HCT116 (cell line): ENCODE measurements at regions not wholly inside any gene's neighbourhood (a gene's known extent, or its start where the extent isn't known, plus 50 kb on each side); places are given as distances from the start of the nearest gene placed in this dataset.

ENCODE experiments used
- ATAC-seq: fragments of 200-7000 bp; cut with Tn5 transposase; 2 replicates; pipeline ENCODE4 v1.9.1; 2020; ENCODE audit warnings: mild to moderate bottlenecking, moderate library complexity
- BruUV-seq: library from RNA; stranded (reverse); fragments of 400-500 nt; replicated peaks from 2 replicates; lab custom pipeline; 2021; lab: Mats Ljungman, UMichigan
- CTCF ChIA-PET: fragments of 300-600 bp; sonication (Branson Sonifier 250); formaldehyde crosslinking; loops from one replicate; lab custom pipeline; 2021; ENCODE audit warnings: antibody characterized with exemption; lab: Charles Lee
- POLR2A ChIA-PET: fragments of 300-600, 350-600 bp; sonication (Branson Sonifier 250); formaldehyde crosslinking; loops from one replicate; lab custom pipeline; 2021; ENCODE audit warnings: antibody characterized with exemption; lab: Charles Lee
- RAD21 ChIA-PET, 2 experiments: fragments of 300-600 bp; sonication (Branson Sonifier 250); formaldehyde crosslinking; loops; one replicate each; lab custom pipeline; 2023; ENCODE audit warnings: low total read pairs in 2 of 2; ENCODE audit not compliant: uncharacterized antibody in 2 of 2, unreplicated experiment in 2 of 2, low non-redundant PET in 1 of 2; lab: Charles Lee
- DNase-seq: peaks from one replicate; pipeline ENCODE4 v3.0.0-alpha.2; 2010; ENCODE audit warnings: low read depth, low spot score
- H2AFZ ChIP-seq: fragments of 200-600 bp; shearing (Covaris generic), sonication (generic); 2 replicates; pipeline ENCODE4 v1.6.1; 2017; ENCODE audit warnings: low read depth, mixed run types, mixed read lengths, antibody characterized with exemption, low read length; ENCODE audit not compliant: poor library complexity, severe bottlenecking
- H3K27ac ChIP-seq: 2 replicates; pipeline ENCODE4 v1.5.1; 2012; ENCODE audit warnings: low read depth, low read length
- H3K27me3 ChIP-seq: fragments of 200-600 bp; sonication (generic); 2 replicates; pipeline ENCODE4 v1.6.1; 2016; ENCODE audit warnings: mixed run types, low read length, mixed read lengths; ENCODE audit not compliant: insufficient read depth
- H3K36me3 ChIP-seq, 2 experiments: fragments of 200-500 bp in 1 of 2; fragments of 200-600 bp in 1 of 2; sonication (Bioruptor generic) in 1 of 2; sonication (generic) in 1 of 2; 2 replicates each; pipeline versions ENCODE4 v1.5.1 to v1.6.1; 2014 to 2016; ENCODE audit warnings: low read length in 2 of 2, inconsistent platforms in 1 of 2, mixed read lengths in 1 of 2, mixed run types in 1 of 2; ENCODE audit not compliant: insufficient read depth in 2 of 2, control insufficient read depth in 1 of 2
- H3K4me1 ChIP-seq, 2 experiments: fragments of 200-600 bp in 1 of 2; sonication (generic) in 1 of 2; 2 replicates each; pipeline versions ENCODE4 v1.5.1 to v1.6.1; 2012 to 2017; ENCODE audit warnings: low read length in 2 of 2, inconsistent platforms in 1 of 2, mild to moderate bottlenecking in 1 of 2, mixed read lengths in 1 of 2, mixed run types in 1 of 2, moderate library complexity in 1 of 2; ENCODE audit not compliant: insufficient read depth in 2 of 2, control insufficient read depth in 1 of 2
- H3K4me2 ChIP-seq: fragments of 200-600 bp; sonication (generic); 2 replicates; pipeline ENCODE4 v1.6.1; 2017; ENCODE audit warnings: mixed run types, low read length, mixed read lengths
- H3K4me3 ChIP-seq, 2 experiments: fragments of 200-600 bp in 1 of 2; sonication (generic) in 1 of 2; replicated peaks in 1 of 2; 2 replicates each; pipeline ENCODE4 v1.5.1; 2011 to 2016; ENCODE audit warnings: low read length in 2 of 2, control low read depth in 1 of 2, low read depth in 1 of 2, mild to moderate bottlenecking in 1 of 2, mixed read lengths in 1 of 2, mixed run types in 1 of 2
- H3K79me2 ChIP-seq: fragments of 200-600 bp; sonication (generic); 2 replicates; pipeline ENCODE4 v1.6.1; 2017; ENCODE audit warnings: mild to moderate bottlenecking, mixed run types, low read length, moderate library complexity, mixed read lengths; ENCODE audit not compliant: insufficient read depth
- H3K9ac ChIP-seq: fragments of 200-600 bp; sonication (generic); 2 replicates; pipeline ENCODE4 v1.6.1; 2016; ENCODE audit warnings: low read length, mixed read lengths
- H3K9me2 ChIP-seq: fragments of 200-600 bp; sonication (generic), shearing (Covaris generic); 2 replicates; pipeline ENCODE4 v1.6.1; 2017; ENCODE audit warnings: mixed run types, mild to moderate bottlenecking, moderate library complexity; ENCODE audit not compliant: insufficient read depth
- H3K9me3 ChIP-seq, 2 experiments: fragments of 200-500 bp in 1 of 2; fragments of 200-600 bp in 1 of 2; sonication (Bioruptor generic) in 1 of 2; sonication (generic) in 1 of 2; 2 replicates each; pipeline ENCODE4 v1.6.1; 2014 to 2017; ENCODE audit warnings: low read length in 2 of 2, mixed read lengths in 2 of 2, inconsistent platforms in 1 of 2, low read depth in 1 of 2, mild to moderate bottlenecking in 1 of 2, mixed run types in 1 of 2, moderate library complexity in 1 of 2; ENCODE audit not compliant: control insufficient read depth in 1 of 2, insufficient read depth in 1 of 2
- H4K20me1 ChIP-seq: fragments of 200-600 bp; sonication (generic), shearing (Covaris generic); 2 replicates; pipeline ENCODE4 v1.6.1; 2017; ENCODE audit warnings: mixed run types, mild to moderate bottlenecking, moderate library complexity; ENCODE audit not compliant: insufficient read depth
- ATF3 ChIP-seq: IDR thresholded peaks from 2 replicates; pipeline ENCODE4 v1.6.1; 2012
- CBX3 ChIP-seq: IDR thresholded peaks from 2 replicates; pipeline ENCODE4 v1.6.1; 2012; ENCODE audit warnings: low read depth
- CEBPB ChIP-seq: IDR thresholded peaks from 2 replicates; pipeline ENCODE4 v1.6.1; 2012; ENCODE audit warnings: low read depth
- EGR1 ChIP-seq: IDR thresholded peaks from 2 replicates; pipeline ENCODE4 v1.6.1; 2012; ENCODE audit warnings: low read depth
- ELF1 ChIP-seq: IDR thresholded peaks from 2 replicates; pipeline ENCODE4 v1.6.1; 2012; ENCODE audit warnings: low read depth, borderline replicate concordance
- FOSL1 ChIP-seq: IDR thresholded peaks from 2 replicates; pipeline ENCODE4 v1.6.1; 2012; ENCODE audit warnings: low read depth
- JUND ChIP-seq: IDR thresholded peaks from 2 replicates; pipeline ENCODE4 v1.6.1; 2012
- RAD21 ChIP-seq: IDR thresholded peaks from 2 replicates; pipeline ENCODE4 v1.6.1; 2012; ENCODE audit warnings: low read depth, mild to moderate bottlenecking
- YY1 ChIP-seq: IDR thresholded peaks from 2 replicates; pipeline ENCODE4 v1.6.1; 2011; ENCODE audit warnings: low read length, low read depth, moderate library complexity, mild to moderate bottlenecking; ENCODE audit not compliant: insufficient replicate concordance; ENCODE audit errors: extremely low read depth
- ZBTB33 ChIP-seq: IDR thresholded peaks from 2 replicates; pipeline ENCODE4 v1.6.1; 2011; ENCODE audit warnings: mild to moderate bottlenecking, low read length, moderate library complexity; ENCODE audit not compliant: insufficient replicate concordance; ENCODE audit errors: extremely low read depth
- ZNF274 ChIP-seq: fragments of 200-500 bp; sonication (Bioruptor generic); IDR thresholded peaks from 2 replicates; pipeline ENCODE4 v1.6.1; 2014; ENCODE audit warnings: mild to moderate bottlenecking, low read depth, low read length, inconsistent platforms
- intact Hi-C: fragments of 100-400 bp; cut with micrococcal nuclease; formaldehyde crosslinking; loops from 2 replicates; pipeline ENCODE4 v1.10.0; 2022

GRCh38 chr15:25534293-25534692 is 95.5 kb upstream of the UBE3A start (continued):
- TF ChIP-seq CBX3 (no peak), CEBPB (no peak)

GRCh38 chr15:25532269-25533140 is 93.7 kb upstream of the UBE3A start:
- Histone ChIP-seq H3K79me2 (no peaks in the 10 kb centered on the region), H3K36me3 (no peaks in the 10 kb centered on the region)
- CTCF ChIA-PET, result no interaction called here

More at GRCh38 chr15:25532269-25533140, 93.7 kb upstream of the UBE3A start:
- ChIA-PET POLR2A (no interaction called here), RAD21 (no interaction called here)
- Histone ChIP-seq H3K9me3 (peaks cover 0 to 14% of the 10 kb centered on the region in 2 experiments; a peak in 2 of 4 replicates), H3K9ac (no peak overlapping the region), H3K9me2 (no peaks in the 10 kb centered on the region), H2AFZ (no peak overlapping the region), H3K4me3 (no peak overlapping the region), H3K4me1 (no peaks in the 10 kb centered on the region), H4K20me1 (no peaks in the 10 kb centered on the region), H3K4me2 (no peak overlapping the region), H3K27ac (no peak overlapping the region), H3K27me3 (no peaks in the 10 kb centered on the region)
- DNase-seq, result no peak
- no peak for ATAC-seq
- intact Hi-C loops, result no loop called here
- no TSS peak for BruUV-seq
- TF ChIP-seq EGR1, result no peak
- TF ChIP-seq ZBTB33, result no peak
- no peak for TF ChIP-seq FOSL1
- no peak for TF ChIP-seq ELF1
- no peak for TF ChIP-seq ZNF274
- TF ChIP-seq YY1, result no peak
- TF ChIP-seq JUND, result no peak
- no peak for TF ChIP-seq RAD21
- TF ChIP-seq ATF3, result no peak
